AG04450 (cell line): ENCODE measurements at regions not wholly inside any gene's neighbourhood (a gene's known extent, or its start where the extent isn't known, plus 50 kb on each side); places are given as distances from the start of the nearest gene placed in this dataset.

Source experiments
- CTCF ChIA-PET: fragments of 300-600, 350-600 bp; formaldehyde crosslinking; extraction: SDS; loops from one replicate; lab custom pipeline; 2022; ENCODE audit warnings: antibody characterized with exemption, inconsistent platforms; lab: Charles Lee
- POLR2A ChIA-PET: fragments of 350-600 bp; formaldehyde crosslinking; extraction: SDS; loops from one replicate; lab custom pipeline; 2021; ENCODE audit warnings: antibody characterized with exemption, inconsistent platforms; lab: Yijun Ruan, JAX
- DNase-seq: peaks from one replicate; pipeline ENCODE4 v3.0.0-alpha.2; 2011; ENCODE audit warnings: low read depth, low spot score
- H3K27ac ChIP-seq: one replicate; pipeline ENCODE4 v1.5.1; 2012; ENCODE audit warnings: low read depth, low read length, control low read depth
- H3K27me3 ChIP-seq: one replicate; pipeline ENCODE4 v1.6.0; 2012; ENCODE audit warnings: low read length; ENCODE audit not compliant: control insufficient read depth, insufficient read depth
- H3K4me3 ChIP-seq: 2 replicates; pipeline ENCODE4 v1.5.1; 2011; ENCODE audit warnings: mild to moderate bottlenecking, low read depth, low read length, control low read depth
- H3K9me3 ChIP-seq: 2 replicates; pipeline ENCODE4 v1.5.1; 2012; ENCODE audit warnings: low read length; ENCODE audit not compliant: control insufficient read depth, insufficient read depth
- TF ChIP-seq, protein P1 (sequence below): IDR thresholded peaks from 2 replicates; pipeline ENCODE4 v1.5.1; 2011; ENCODE audit warnings: low read depth, low read length, control low read depth, inconsistent platforms

DNA sequence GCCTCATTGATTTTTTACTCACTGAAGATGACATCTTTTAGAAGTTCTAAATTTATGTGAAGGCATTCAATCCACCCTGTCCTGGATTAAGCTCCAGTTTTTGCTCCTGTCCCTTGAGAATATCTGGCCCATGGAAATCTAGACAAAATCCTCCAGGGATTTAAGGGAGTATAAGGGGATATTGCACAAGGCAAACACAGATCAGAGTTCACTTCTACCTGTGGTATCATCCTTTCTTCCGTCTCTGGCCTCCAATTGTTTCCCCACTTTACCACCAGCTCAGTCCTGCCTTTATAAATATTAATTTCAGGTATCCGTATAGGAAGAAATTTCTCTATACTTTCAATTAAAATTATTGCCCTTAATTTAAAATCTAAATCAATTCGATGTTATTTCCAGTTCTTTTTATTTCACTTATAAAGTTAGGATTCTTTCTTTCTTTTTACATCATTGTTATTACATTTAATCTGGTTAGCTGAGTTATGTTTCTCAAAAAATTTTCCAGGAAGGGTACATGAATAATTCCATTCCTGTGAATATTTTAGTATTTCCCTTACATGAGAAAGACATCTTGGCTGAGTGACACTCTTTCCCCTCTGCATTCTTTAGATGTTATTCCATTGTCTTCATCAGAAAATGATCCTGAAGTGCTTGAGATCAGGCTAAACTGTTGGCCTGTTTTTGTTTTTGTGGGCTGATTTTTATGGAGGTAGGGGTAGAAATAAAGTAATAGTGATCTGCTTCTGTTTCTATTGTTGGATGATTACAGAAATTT lies 194.3 kb upstream of the MAP3K1 start:
- POLR2A ChIA-PET: no interaction called here
- CTCF ChIA-PET: no interaction called here
- TF ChIP-seq, protein P1, sequence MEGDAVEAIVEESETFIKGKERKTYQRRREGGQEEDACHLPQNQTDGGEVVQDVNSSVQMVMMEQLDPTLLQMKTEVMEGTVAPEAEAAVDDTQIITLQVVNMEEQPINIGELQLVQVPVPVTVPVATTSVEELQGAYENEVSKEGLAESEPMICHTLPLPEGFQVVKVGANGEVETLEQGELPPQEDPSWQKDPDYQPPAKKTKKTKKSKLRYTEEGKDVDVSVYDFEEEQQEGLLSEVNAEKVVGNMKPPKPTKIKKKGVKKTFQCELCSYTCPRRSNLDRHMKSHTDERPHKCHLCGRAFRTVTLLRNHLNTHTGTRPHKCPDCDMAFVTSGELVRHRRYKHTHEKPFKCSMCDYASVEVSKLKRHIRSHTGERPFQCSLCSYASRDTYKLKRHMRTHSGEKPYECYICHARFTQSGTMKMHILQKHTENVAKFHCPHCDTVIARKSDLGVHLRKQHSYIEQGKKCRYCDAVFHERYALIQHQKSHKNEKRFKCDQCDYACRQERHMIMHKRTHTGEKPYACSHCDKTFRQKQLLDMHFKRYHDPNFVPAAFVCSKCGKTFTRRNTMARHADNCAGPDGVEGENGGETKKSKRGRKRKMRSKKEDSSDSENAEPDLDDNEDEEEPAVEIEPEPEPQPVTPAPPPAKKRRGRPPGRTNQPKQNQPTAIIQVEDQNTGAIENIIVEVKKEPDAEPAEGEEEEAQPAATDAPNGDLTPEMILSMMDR: no peak
- Histone ChIP-seq H3K4me3 (no peak overlapping the region), H3K27ac (no peak overlapping the region), H3K9me3 (peaks cover 16% of the 10 kb centered on the region), H3K27me3 (no peaks in the 10 kb centered on the region)
- no peak for DNase-seq

DNA sequence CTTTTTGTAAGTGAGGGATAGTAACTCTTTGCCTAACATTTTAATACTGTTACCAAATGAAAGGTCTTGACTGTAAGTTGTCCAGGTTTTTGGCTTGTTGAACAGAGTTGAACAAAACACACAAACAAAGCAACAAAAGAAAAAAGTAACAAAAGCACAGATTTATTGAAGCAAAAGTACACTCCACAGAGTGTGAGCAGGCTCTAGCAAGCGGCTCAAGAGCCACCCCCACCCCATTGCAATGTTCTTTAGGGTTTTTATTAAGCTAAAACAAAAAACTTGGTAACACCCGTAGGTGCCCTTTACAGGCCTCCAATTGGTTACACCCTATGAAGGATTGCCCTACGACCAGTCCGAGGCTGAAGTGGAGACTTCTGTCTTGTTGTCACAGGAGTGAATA lies 197.4 kb upstream of the MAP3K1 start:
- ChIA-PET POLR2A (no interaction called here), CTCF (no interaction called here)
- H3K27ac ChIP-seq: no peak overlapping the region
- TF ChIP-seq, protein P1: no peak
- no peaks in the 10 kb centered on the region for H3K27me3 ChIP-seq
- no peak for DNase-seq
- H3K9me3 ChIP-seq: peaks cover 16% of the 10 kb centered on the region
- H3K4me3 ChIP-seq: no peak overlapping the region

DNA sequence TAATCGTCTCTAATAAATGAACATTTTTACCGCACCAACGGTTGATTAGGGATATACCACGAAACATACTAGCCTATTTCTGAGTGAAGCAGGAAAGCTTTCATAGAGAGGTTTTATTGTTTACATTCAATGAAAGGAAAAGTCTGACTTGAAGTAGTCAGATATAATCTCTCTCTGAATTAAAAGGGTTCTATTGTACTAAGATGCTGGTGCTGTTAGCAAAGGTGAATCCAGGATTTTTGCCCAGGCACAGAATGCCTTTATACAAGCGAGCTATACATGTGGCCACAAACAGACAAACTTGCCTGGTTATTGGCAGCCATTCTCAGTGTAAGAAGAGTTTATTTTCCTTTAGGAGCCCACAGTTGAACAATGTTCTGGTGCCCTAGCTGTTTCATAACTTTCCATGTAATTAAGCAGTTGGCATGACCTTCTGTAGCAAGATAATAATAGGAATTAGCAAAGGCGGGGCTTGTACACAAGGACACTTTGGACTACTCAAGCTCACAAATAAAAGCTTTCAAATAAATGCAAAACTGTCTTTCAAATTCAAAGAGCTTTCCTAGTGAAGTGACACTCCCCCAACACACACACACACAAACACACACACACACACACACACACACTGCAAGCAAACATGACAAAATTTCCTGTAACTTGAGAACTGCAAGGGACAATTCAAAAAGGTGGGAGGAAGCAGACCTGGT lies 198.7 kb upstream of the MAP3K1 start:
- ChIA-PET POLR2A (interaction anchor here (0.6 kb wide), 1 partner anchor 211 kb away, joined by 5 read pairs; no protein-coding TSS in a partner anchor), CTCF (no interaction called here)
- Histone ChIP-seq H3K27me3 (no peaks in the 10 kb centered on the region), H3K27ac (no peak overlapping the region), H3K4me3 (no peak overlapping the region), H3K9me3 (peaks cover 16% of the 10 kb centered on the region)
- TF ChIP-seq, protein P1: no peak
- DNase-seq: no peak

DNA sequence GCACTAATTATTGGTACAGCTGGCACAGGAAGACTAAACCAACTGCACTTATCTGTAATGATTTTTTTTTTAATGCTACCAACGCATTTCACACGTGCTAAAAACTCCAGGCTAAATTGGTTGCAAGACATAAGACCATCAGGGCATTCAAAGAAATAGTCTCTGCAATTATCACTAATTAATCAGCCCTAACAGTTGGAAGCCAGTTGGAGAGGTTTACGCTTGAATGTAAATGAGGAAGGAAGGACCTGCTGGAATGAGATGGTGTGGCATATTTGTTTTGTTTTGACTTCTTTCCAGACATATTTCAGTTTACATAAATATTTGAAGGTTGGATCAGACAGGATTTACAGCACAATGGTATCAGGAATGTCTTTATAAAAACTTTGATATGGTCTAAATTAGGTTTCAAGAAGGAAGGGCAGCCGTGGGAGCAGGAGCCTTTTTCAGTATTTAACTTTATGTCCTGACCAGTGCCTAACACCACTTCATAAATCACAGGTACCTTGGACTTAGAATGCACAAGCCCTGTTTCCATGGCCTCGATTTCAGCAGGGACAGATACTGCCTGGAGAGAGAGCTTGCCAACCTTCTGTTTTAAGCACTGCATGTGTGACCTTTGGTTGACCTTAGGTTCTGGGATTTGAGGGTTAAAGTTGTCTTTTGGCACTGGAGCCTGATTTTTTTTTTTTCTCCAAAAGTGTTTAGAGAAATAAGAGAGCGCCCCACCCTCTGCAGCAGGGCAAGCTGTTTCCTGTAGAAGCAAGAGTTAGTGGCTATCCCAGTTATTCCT lies 199.8 kb upstream of the MAP3K1 start:
- TF ChIP-seq, protein P1: no peak
- H3K4me3 ChIP-seq: no peak overlapping the region
- ChIA-PET POLR2A (no interaction called here), CTCF (interaction anchor here (0.6 kb wide), 1 partner anchor 100 kb away, joined by 5 read pairs; no protein-coding TSS in a partner anchor)
- no peak overlapping the region for H3K27ac ChIP-seq
- H3K9me3 ChIP-seq: peaks cover 16% of the 10 kb centered on the region
- DNase-seq: no peak
- no peaks in the 10 kb centered on the region for H3K27me3 ChIP-seq
